ENCODE measurements at regions not wholly inside any gene's neighbourhood (a gene's known extent, or its start where the extent isn't known, plus 50 kb on each side); places are given as distances from the start of the nearest gene placed in this dataset.
A peak's percentile ranks its signal among the peaks of the same experiment; 100 is the strongest.

DNA sequence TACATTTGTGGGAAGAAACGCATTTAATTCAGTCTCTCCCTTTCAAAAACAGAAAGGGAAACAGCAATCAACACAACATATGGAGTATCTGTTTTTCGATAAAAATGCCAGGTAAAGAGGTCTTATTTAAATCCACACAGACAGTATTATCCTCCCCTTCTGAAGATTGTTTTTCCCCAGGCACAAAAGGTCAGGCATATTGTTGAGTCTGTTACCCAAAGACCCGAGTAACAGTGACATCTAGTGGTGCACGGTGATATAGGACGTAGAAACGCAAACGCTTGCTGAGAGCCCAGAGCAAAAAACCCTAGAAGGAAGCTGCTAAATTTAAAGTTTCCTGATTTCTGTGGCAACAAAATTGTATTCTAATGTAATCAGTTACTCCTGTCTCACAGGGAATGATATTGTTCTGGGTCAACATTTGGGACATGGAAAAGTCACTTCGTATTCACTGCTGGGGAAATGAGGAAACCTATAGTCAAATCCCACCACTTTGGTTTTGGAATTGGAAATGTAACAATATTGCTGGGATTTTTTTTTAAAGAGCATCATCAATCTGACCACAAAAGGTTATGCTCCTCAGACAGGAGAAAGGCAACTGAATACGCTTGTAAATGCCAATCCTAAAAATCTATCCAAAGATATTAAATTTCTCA, 312.7 kb upstream of the CCDC54 start (continued):
- TF ChIP-seq, protein P1, sequence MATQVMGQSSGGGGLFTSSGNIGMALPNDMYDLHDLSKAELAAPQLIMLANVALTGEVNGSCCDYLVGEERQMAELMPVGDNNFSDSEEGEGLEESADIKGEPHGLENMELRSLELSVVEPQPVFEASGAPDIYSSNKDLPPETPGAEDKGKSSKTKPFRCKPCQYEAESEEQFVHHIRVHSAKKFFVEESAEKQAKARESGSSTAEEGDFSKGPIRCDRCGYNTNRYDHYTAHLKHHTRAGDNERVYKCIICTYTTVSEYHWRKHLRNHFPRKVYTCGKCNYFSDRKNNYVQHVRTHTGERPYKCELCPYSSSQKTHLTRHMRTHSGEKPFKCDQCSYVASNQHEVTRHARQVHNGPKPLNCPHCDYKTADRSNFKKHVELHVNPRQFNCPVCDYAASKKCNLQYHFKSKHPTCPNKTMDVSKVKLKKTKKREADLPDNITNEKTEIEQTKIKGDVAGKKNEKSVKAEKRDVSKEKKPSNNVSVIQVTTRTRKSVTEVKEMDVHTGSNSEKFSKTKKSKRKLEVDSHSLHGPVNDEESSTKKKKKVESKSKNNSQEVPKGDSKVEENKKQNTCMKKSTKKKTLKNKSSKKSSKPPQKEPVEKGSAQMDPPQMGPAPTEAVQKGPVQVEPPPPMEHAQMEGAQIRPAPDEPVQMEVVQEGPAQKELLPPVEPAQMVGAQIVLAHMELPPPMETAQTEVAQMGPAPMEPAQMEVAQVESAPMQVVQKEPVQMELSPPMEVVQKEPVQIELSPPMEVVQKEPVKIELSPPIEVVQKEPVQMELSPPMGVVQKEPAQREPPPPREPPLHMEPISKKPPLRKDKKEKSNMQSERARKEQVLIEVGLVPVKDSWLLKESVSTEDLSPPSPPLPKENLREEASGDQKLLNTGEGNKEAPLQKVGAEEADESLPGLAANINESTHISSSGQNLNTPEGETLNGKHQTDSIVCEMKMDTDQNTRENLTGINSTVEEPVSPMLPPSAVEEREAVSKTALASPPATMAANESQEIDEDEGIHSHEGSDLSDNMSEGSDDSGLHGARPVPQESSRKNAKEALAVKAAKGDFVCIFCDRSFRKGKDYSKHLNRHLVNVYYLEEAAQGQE (IDR thresholded peaks at IDR 0.05; ENCODE audit: low read depth, low read length) = no peak

DNA sequence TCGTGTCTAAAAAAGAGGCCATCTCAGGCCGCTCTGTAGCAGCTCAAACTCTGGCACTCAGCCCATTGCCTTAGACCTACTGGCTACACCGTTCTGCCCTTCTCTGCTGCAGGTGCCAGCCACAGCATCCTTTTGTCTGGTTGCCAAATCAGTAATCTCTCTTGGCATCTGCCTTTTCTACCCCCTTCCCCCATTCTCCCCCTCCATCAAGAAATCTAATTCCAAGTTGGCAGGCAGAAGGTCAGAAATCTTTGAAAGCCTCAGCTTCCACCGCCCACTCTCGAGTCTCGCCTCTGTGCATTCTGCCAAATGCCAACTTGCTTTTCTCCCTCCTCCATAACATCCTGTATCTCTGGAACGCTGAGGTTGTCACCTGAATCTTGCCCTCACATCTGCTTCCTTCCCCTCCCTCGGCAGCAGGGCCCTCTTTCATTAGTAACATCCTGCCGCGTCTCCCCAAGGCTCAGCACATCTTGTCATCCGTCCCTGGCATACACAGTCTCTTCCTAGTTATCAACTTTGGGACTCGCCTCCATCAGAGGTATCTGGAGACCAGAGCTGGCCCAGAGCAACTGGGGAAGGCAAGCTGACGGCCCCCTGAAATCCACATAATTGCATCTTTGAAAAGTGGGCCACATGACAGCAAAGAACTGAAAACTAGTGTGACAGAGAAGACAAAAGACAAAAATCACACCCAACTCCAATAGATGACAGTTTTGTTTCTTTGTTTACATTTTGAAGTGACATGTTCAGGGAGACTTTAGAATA, 312.0 kb upstream of the CCDC54 start:
- Histone ChIP-seq H3F3A (replicated peaks; ENCODE audit: insufficient read depth) (peaks cover 14% of the 10 kb centered on the region), H3K27ac (ENCODE audit: low read depth in 2 of 2, low read length in 1 of 2) (peak overlapping the region; percentile 3 to 64; a peak in 3 of 4 replicates)

More for the DNA sequence above, 312.0 kb upstream of the CCDC54 start:
- H3K36me3 ChIP-seq (replicated peaks in 1 of 2; ENCODE audit: control insufficient read depth in 1 of 2, insufficient read depth in 2 of 2, low read length in 1 of 2) = no peaks in the 10 kb centered on the region
- H3K9me2 ChIP-seq = no peaks in the 10 kb centered on the region
- no peaks in the 10 kb centered on the region for H3K27me3 ChIP-seq (ENCODE audit: insufficient read depth)
- 0 out of 2 replicates have a peak overlapping the region, but pooled peaks have one; percentile 46 for H3K4me2 ChIP-seq
- POLR2A ChIA-PET = interaction anchor here (0.6 kb wide), 1 partner anchor 663 kb away, joined by 3 read pairs; no protein-coding TSS in a partner anchor
- H3K9ac ChIP-seq = no peak overlapping the region
- DNase-seq = peak; percentile 4
- WGBS (ENCODE audit: low lambda C conversion rate) = 51% methylated on average over 13 of the region's 13 CpGs
- no peaks in the 10 kb centered on the region for H3K79me2 ChIP-seq (ENCODE audit: insufficient read depth)
- no peaks in the 10 kb centered on the region for H4K20me1 ChIP-seq (ENCODE audit: insufficient read depth)
- H3K9me3 ChIP-seq = no peaks in the 10 kb centered on the region
- CTCF ChIA-PET = interaction anchor here (0.6 to 3.3 kb wide), 47 partner anchors 9 to 1691 kb away, joined by 3 to 27 read pairs (median 4); no protein-coding TSS in a partner anchor
- H3K4me3 ChIP-seq (ENCODE audit: low read depth in 2 of 2, low read length in 1 of 2) = no peak overlapping the region; a peak in 1 of 4 replicates
- H3K4me1 ChIP-seq (ENCODE audit: control insufficient read depth in 1 of 2, insufficient read depth in 2 of 2, low read depth in 1 of 2, low read length in 1 of 2) = peaks cover 9 to 58% of the 10 kb centered on the region in 2 experiments; a peak in 3 of 4 replicates
- no peak for TF ChIP-seq YY1 (IDR thresholded peaks at IDR 0.05; ENCODE audit: low read depth)
- TF ChIP-seq ELF1 (IDR thresholded peaks at IDR 0.05) = no peak
- TF ChIP-seq FOSL2 (IDR thresholded peaks at IDR 0.05; ENCODE audit: borderline replicate concordance, low read depth) = no peak
- TF ChIP-seq GATA2 (CRISPR knock-in tag; IDR thresholded peaks at IDR 0.05) = peak; percentile 15; the same call in 1 of the 2 replicates
- no peak for TF ChIP-seq TAF1 (IDR thresholded peaks at IDR 0.05; ENCODE audit: borderline replicate concordance, low read depth, low read length)
- no peak for TF ChIP-seq FOXM1 (IDR thresholded peaks at IDR 0.05; ENCODE audit: low read depth)
- peak; percentile 44; the same call in 1 of the 2 replicates for TF ChIP-seq TCF12 (IDR thresholded peaks at IDR 0.05)
- peak; percentile 77; the same call in 1 of the 2 replicates for TF ChIP-seq NFIC (IDR thresholded peaks at IDR 0.05; ENCODE audit: borderline replicate concordance)
- TF ChIP-seq FOXJ3 (CRISPR knock-in tag; IDR thresholded peaks at IDR 0.05) = no peak
- no peak for TF ChIP-seq RAD21 (IDR thresholded peaks at IDR 0.05; ENCODE audit: low read length)
- TF ChIP-seq MXI1 (IDR thresholded peaks at IDR 0.05; ENCODE audit: low read depth, low read length) = no peak
- TF ChIP-seq, protein P2, sequence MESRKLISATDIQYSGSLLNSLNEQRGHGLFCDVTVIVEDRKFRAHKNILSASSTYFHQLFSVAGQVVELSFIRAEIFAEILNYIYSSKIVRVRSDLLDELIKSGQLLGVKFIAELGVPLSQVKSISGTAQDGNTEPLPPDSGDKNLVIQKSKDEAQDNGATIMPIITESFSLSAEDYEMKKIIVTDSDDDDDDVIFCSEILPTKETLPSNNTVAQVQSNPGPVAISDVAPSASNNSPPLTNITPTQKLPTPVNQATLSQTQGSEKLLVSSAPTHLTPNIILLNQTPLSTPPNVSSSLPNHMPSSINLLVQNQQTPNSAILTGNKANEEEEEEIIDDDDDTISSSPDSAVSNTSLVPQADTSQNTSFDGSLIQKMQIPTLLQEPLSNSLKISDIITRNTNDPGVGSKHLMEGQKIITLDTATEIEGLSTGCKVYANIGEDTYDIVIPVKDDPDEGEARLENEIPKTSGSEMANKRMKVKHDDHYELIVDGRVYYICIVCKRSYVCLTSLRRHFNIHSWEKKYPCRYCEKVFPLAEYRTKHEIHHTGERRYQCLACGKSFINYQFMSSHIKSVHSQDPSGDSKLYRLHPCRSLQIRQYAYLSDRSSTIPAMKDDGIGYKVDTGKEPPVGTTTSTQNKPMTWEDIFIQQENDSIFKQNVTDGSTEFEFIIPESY (IDR thresholded peaks at IDR 0.05; ENCODE audit: borderline replicate concordance, low read depth) = no peak
- TF ChIP-seq, protein P3, sequence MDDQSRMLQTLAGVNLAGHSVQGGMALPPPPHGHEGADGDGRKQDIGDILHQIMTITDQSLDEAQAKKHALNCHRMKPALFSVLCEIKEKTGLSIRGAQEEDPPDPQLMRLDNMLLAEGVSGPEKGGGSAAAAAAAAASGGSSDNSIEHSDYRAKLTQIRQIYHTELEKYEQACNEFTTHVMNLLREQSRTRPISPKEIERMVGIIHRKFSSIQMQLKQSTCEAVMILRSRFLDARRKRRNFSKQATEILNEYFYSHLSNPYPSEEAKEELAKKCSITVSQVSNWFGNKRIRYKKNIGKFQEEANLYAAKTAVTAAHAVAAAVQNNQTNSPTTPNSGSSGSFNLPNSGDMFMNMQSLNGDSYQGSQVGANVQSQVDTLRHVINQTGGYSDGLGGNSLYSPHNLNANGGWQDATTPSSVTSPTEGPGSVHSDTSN (IDR thresholded peaks at IDR 0.05) = 0 out of 2 replicates have a peak, but pooled peaks have one; percentile 25
- peak overlapping the region; percentile 34; the same call in 1 of the 2 replicates for H2AFZ ChIP-seq (ENCODE audit: low read depth)

Data from SK-N-SH (cell line).